ENCODE measurements at regions not wholly inside any gene's neighbourhood (a gene's known extent, or its start where the extent isn't known, plus 50 kb on each side); places are given as distances from the start of the nearest gene placed in this dataset.
A peak's percentile ranks its signal among the peaks of the same experiment; 100 is the strongest.

- Histone ChIP-seq H3K4me1 (ENCODE audit: insufficient read depth, low read length, poor library complexity, severe bottlenecking) (no peaks in the 10 kb centered on the region), H3K4me3 (ENCODE audit: low read depth, low read length, poor library complexity, severe bottlenecking) (no peak overlapping the region), H3K36me3 (ENCODE audit: insufficient read depth, low read length, poor library complexity, severe bottlenecking) (no peaks in the 10 kb centered on the region), H3K27me3 (replicated peaks; ENCODE audit: insufficient read depth, low read depth, low read length, poor library complexity) (no peaks in the 10 kb centered on the region), H3K27ac (ENCODE audit: low read depth, low read length, poor library complexity, severe bottlenecking) (no peak overlapping the region), H3K9me3 (ENCODE audit: low read depth, low read length, poor library complexity, severe bottlenecking) (no peaks in the 10 kb centered on the region)
- intact Hi-C loops (cut with micrococcal nuclease; ENCODE audit: unreplicated experiment): loop anchor here (5.0 to 10.0 kb wide), 2 partner anchors 750 to 772 kb away; no protein-coding TSS in a partner anchor
- CTCF ChIA-PET: no interaction called here
- POLR2A ChIA-PET (ENCODE audit: low non-redundant PET): no interaction called here
- no peak for DNase-seq (ENCODE audit: low spot score)
- no TSS peak for BruUV-seq (replicated peaks)
- TF ChIP-seq CTCF (conservative IDR thresholded peaks at IDR 0.05; ENCODE audit: low read depth, low read length) (no peak), EZH2 (IDR thresholded peaks at IDR 0.05; ENCODE audit: borderline replicate concordance, low read depth, low read length, poor library complexity, severe bottlenecking) (no peak)
Observed at GRCh38 chr6:76684875-76685274, 612.4 kb upstream of the IMPG1 start.

DNA sequence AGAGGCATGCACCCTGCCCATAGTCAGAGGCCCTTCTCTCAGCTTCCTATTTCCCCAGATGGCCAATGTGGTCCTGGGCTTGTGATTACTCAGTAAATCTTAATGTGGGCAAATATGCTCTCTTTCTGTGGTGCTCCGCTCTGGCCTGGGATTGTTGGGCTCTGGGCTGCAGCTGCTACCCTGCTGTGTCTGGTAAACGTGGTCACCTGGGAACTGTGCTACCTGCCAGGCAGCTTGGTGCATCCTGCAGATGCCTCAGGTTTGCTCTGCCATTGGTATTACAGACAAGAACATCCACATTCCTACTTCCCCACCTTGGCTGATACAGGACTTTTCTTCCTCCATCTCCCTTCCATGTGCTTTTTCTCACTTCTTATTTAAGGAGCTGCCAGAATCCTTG is 611.5 kb upstream of the IMPG1 start:
- TF ChIP-seq EZH2 (IDR thresholded peaks at IDR 0.05; ENCODE audit: borderline replicate concordance, low read depth, low read length, poor library complexity, severe bottlenecking): no peak
- Histone ChIP-seq H3K4me1 (ENCODE audit: insufficient read depth, low read length, poor library complexity, severe bottlenecking) (no peaks in the 10 kb centered on the region), H3K9me3 (ENCODE audit: low read depth, low read length, poor library complexity, severe bottlenecking) (no peaks in the 10 kb centered on the region), H3K36me3 (ENCODE audit: insufficient read depth, low read length, poor library complexity, severe bottlenecking) (no peaks in the 10 kb centered on the region), H3K4me3 (ENCODE audit: low read depth, low read length, poor library complexity, severe bottlenecking) (no peak overlapping the region), H3K27ac (ENCODE audit: low read depth, low read length, poor library complexity, severe bottlenecking) (no peak overlapping the region), H3K27me3 (replicated peaks; ENCODE audit: insufficient read depth, low read depth, low read length, poor library complexity) (no peaks in the 10 kb centered on the region)
- no TSS peak for BruUV-seq (replicated peaks)
- no peak for DNase-seq (ENCODE audit: low spot score)
- ChIA-PET CTCF (no interaction called here), POLR2A (ENCODE audit: low non-redundant PET) (no interaction called here)
- intact Hi-C loops (cut with micrococcal nuclease; ENCODE audit: unreplicated experiment): loop anchor here (5.0 to 10.0 kb wide), 2 partner anchors 749 to 773 kb away; no protein-coding TSS in a partner anchor

GRCh38 chr6:76682842-76683241 is 610.4 kb upstream of the IMPG1 start:
- TF ChIP-seq EZH2 (IDR thresholded peaks at IDR 0.05; ENCODE audit: borderline replicate concordance, low read depth, low read length, poor library complexity, severe bottlenecking): no peak
- TF ChIP-seq CTCF (conservative IDR thresholded peaks at IDR 0.05; ENCODE audit: low read depth, low read length): peak; percentile 51; the same call in 1 of the 2 replicates
- POLR2A ChIA-PET (ENCODE audit: low non-redundant PET): no interaction called here
- intact Hi-C loops (cut with micrococcal nuclease; ENCODE audit: unreplicated experiment): loop anchor here (5.0 to 10.0 kb wide), 2 partner anchors 748 to 774 kb away; no protein-coding TSS in a partner anchor

DNA sequence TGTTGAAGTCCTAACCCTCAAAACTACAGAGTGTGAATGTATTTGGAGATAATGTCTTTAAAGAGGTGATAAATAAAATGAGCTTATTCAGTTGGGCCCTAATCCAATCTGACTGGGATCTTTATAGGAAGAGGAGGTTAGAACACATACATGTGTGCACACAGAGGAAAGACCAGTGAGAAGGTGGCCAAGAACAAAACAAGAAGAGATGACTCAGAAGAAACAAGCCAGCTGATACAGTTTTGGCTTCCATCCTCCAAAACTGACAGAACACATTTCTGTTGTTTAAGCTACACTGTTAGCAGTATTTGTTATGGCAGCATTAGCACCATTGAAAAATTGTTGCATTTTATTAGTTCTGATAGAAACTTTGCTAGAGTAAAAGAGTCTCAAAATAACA is 609.3 kb upstream of the IMPG1 start:
- H3K4me3 ChIP-seq (ENCODE audit: low read depth, low read length, poor library complexity, severe bottlenecking): no peak overlapping the region
- intact Hi-C loops (cut with micrococcal nuclease; ENCODE audit: unreplicated experiment): loop anchor here (5.0 to 10.0 kb wide), 2 partner anchors 747 to 776 kb away; no protein-coding TSS in a partner anchor
- BruUV-seq (replicated peaks): no TSS peak
- no peaks in the 10 kb centered on the region for H3K36me3 ChIP-seq (ENCODE audit: insufficient read depth, low read length, poor library complexity, severe bottlenecking)
- no peaks in the 10 kb centered on the region for H3K4me1 ChIP-seq (ENCODE audit: insufficient read depth, low read length, poor library complexity, severe bottlenecking)
- H3K27ac ChIP-seq (ENCODE audit: low read depth, low read length, poor library complexity, severe bottlenecking): no peak overlapping the region
- no peak for TF ChIP-seq EZH2 (IDR thresholded peaks at IDR 0.05; ENCODE audit: borderline replicate concordance, low read depth, low read length, poor library complexity, severe bottlenecking)
- no peak for TF ChIP-seq CTCF (conservative IDR thresholded peaks at IDR 0.05; ENCODE audit: low read depth, low read length)
- ChIA-PET POLR2A (ENCODE audit: low non-redundant PET) (no interaction called here), CTCF (no interaction called here)
- DNase-seq (ENCODE audit: low spot score): no peak
- H3K27me3 ChIP-seq (replicated peaks; ENCODE audit: insufficient read depth, low read depth, low read length, poor library complexity): no peaks in the 10 kb centered on the region
- no peaks in the 10 kb centered on the region for H3K9me3 ChIP-seq (ENCODE audit: low read depth, low read length, poor library complexity, severe bottlenecking)

More at GRCh38 chr6:76682842-76683241, 610.4 kb upstream of the IMPG1 start:
- Histone ChIP-seq H3K36me3 (ENCODE audit: insufficient read depth, low read length, poor library complexity, severe bottlenecking) (no peaks in the 10 kb centered on the region), H3K27me3 (replicated peaks; ENCODE audit: insufficient read depth, low read depth, low read length, poor library complexity) (no peaks in the 10 kb centered on the region), H3K4me1 (ENCODE audit: insufficient read depth, low read length, poor library complexity, severe bottlenecking) (no peaks in the 10 kb centered on the region), H3K27ac (ENCODE audit: low read depth, low read length, poor library complexity, severe bottlenecking) (no peak overlapping the region), H3K9me3 (ENCODE audit: low read depth, low read length, poor library complexity, severe bottlenecking) (no peaks in the 10 kb centered on the region), H3K4me3 (ENCODE audit: low read depth, low read length, poor library complexity, severe bottlenecking) (no peak overlapping the region)
- peak; percentile 6 for DNase-seq (ENCODE audit: low spot score)
- CTCF ChIA-PET: no interaction called here
- no TSS peak for BruUV-seq (replicated peaks)

Measured in A673 (cell line).